ENCODE measurements at regions not wholly inside any gene's neighbourhood (a gene's known extent, or its start where the extent isn't known, plus 50 kb on each side); places are given as distances from the start of the nearest gene placed in this dataset.

DNA sequence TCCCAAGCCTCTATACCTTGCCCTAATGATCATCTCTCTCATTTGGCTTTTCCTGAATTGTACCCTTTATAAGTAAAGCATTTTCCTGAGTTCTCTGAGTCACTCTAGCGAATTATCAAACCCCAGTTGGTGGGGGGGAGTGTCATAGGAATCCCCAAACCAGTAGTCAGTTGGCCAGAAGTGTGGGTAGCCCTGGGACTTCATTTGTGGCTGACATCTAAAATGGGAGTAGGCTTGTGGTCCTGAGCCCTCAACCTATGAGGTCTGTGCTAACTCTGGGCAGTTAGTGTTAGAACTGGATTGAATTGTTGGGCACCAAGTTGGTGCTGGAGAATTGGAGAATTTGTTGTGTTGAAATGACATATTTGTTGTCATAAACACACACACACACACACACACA lies 91.3 kb downstream of the BBS10 start:
- no peak for DNase-seq (ENCODE audit: low spot score)

DNA sequence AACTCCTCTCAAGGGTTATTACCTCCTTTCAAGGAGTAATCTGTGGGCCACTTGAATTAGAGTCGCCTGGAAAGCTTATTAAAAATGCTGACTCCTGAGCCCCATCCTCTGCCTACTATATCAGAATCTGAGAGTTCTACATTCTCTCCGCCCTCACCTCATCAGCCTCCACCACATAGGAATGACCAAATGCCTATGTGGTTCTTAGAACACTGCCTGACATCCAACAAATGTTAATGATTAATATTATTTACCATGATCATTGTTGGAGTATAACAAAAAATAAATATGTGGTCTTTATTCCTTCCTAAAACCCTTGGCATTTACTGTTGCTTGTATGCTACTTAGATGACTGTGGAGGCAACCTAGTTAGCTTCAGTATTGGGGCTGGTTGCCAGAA lies 91.9 kb downstream of the BBS10 start:
- no peak for DNase-seq (ENCODE audit: low spot score)

DNA sequence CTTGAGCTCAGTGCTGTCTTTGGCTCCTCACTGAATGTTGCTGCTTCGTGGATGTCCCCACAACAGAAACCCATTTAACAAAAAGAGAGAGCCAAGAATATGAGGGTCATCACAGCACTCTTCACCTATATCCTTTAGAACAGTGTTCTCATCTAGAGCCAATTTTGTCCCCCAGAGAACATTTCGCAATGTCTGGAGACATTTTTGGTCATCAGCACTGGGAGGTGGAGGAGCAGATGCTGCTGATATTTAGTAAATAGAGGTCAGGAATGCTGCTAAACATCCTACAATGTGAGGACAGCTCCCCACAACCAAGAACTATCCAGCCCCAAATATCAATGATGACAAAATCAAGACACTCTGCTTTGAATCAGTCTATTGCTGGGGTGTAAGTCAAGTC lies 92.5 kb downstream of the BBS10 start:
- no peak for DNase-seq (ENCODE audit: low spot score)

- no peak for DNase-seq (ENCODE audit: low spot score)
Measured at GRCh38 chr12:76255281-76255680, 92.9 kb downstream of the BBS10 start.

GRCh38 chr12:76252031-76252430 lies 96.2 kb downstream of the BBS10 start:
- DNase-seq (ENCODE audit: low spot score), result no peak

DNA sequence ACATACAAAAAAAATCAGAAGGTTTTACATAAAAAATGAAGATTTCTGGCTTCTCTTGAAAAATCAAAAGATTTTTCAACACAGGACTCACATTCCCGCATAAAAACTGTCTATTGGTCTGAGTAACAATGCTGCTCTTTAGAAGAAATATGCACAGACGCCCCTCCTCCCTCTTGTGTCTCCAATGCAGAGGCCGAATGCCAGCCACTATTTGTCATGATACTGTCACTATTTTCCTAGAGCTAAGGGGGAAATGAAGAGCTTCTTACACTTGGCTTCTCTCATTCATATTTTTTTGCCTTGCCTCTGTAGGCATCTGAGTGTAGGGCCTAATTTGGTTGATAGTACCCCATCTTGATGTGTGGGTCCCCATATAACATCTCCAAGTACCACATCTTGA lies 98.0 kb downstream of the BBS10 start:
- peak; percentile 66 for DNase-seq (ENCODE audit: low spot score)

GRCh38 chr12:76249501-76249900 lies 98.7 kb downstream of the BBS10 start:
- no peak for DNase-seq (ENCODE audit: low spot score)

- DNase-seq (ENCODE audit: low spot score), result no peak
Measured at GRCh38 chr12:76247992-76248391, 100.2 kb downstream of the BBS10 start.

DNA sequence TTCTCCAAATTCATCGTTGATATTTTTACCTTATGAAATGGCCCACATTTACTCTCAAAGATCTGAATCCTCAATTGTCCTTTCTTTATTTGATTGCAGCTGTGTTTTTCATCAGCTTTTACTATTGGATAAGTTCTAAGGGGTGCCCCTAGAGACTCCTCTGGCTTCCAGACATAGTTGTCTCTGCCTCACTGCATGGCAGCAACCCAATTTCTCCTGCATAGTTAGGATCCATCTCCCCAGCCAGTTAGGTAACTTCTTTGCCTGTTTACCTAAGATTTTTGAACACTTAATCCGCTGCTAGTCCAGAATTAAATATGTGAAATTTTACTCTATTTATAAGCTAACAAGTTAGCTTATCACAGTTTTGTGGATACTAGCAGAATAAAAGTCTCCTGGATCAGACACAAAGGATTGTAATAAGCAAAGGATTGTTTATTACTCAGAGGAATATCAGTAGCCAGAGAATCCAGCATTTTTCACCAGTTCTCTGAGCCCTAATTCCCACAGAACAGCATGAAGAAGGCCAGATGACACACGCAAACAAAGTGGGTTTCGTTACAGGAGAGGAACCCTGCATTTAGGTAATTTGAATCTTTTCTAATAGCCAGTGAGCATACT lies 101.1 kb downstream of the BBS10 start:
- DNase-seq (ENCODE audit: low spot score), result no peak

DNA sequence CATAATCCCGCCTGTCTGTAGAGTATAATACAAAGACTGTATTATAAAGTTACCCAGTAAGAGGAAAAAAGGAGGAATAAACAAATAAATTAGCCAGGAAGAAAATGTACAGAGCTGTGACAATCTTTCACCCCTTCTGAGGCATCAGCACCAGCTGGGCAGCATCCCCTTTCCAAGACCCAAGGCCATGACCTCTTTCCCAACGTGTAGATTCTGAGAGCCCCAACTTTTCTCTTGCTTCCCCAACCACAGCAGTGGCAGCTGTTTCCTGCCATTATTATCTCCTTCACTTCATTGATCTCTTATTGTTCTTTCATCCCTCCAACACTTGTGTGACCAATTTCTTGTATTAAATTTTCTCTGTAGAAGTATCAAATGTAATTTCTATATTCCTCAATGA lies 101.6 kb downstream of the BBS10 start:
- no peak for DNase-seq (ENCODE audit: low spot score)

- DNase-seq (ENCODE audit: low spot score), result no peak
Measured at GRCh38 chr12:76244300-76244699, 103.9 kb downstream of the BBS10 start.

GRCh38 chr12:76242813-76243550 lies 105.2 kb downstream of the BBS10 start:
- no peak for DNase-seq (ENCODE audit: low spot score)

- DNase-seq (ENCODE audit: low spot score), result no peak
Measured at GRCh38 chr12:76241371-76241770, 106.8 kb downstream of the BBS10 start.

DNA sequence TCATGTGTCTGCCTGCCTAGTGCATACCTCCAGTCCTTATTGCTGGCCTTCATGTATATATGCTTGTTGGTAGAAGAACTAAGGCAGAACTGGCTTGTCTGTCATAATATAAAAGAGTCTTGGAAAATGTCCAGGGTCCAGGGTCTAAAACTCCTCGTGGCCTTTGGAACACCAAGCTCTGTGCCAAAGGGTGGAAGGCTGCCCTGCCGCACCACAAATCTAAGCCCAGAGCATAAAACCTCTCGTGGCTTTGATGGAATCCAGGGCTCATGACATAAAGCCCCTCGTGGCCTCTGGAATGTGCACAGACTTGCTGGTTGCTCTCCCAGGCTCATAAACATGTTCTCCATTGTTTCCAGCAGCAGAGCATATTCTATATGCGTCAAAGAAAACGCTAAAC lies 107.9 kb downstream of the BBS10 start:
- DNase-seq (ENCODE audit: low spot score), result no peak

DNA sequence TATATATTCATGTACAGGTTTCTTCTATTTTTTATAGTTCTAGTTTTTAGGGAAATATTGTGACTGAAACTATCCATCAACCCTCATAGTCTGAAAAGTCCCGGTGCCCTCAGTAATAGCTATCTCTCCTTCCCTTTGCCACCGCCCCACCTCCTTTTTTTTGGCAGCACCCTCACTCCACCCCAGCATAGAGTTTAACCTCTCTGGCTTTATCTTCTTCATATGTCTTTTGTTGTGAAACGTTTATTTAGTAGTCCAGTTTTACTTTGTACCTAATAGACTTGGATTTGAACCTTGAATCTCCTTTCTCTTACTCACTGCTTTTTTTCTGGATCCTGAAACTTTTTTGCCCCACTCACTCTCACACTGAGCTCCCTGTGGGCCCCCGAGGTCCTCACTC lies 109.5 kb downstream of the BBS10 start:
- no peak for DNase-seq (ENCODE audit: low spot score)

- no peak for DNase-seq (ENCODE audit: low spot score)
Measured at GRCh38 chr12:76237086-76237701, 111.0 kb downstream of the BBS10 start.

DNA sequence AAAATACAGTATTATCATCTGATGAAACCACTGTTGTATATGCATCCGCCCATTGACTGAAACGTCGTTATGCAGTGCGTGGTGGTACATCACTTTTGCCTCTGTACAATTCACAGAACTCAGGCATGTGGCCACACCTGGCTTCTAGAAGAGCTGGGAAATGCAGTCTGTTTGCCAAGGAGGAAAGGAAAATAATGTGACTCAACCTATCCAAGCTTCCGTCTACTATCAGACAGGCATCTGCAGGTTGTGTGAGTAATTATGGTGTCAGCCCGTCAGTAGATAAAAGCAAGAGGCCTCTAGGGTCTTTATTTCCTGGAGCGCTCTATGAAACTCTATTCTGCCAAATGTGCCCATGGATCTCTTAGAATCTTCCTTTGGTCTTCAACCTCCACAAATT lies 111.6 kb downstream of the BBS10 start:
- no peak for DNase-seq (ENCODE audit: low spot score)

DNA sequence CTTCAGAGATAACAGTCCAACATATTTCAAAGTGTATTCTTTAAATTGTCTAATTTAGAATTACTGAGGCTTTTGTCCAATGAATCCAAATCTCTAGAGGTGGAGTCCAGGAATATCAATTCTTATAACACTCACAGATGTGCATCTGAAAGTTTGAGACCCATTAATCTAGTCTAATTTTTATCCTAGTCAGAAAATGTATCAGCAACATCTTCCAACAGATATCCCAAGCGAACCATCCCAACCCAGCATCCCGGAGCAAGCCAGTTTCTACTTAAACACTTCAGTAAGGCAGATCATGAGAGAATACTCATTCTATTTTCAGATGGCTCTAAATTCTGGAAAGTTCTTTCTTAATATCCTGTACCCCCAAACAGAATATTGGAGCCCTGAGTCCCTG lies 113.5 kb downstream of the BBS10 start:
- DNase-seq (ENCODE audit: low spot score), result no peak

GRCh38 chr12:76232013-76232412 lies 116.2 kb downstream of the BBS10 start:
- no peak for DNase-seq (ENCODE audit: low spot score)

- DNase-seq (ENCODE audit: low spot score), result no peak
Measured at GRCh38 chr12:76226956-76227355, 121.3 kb downstream of the BBS10 start.

DNA sequence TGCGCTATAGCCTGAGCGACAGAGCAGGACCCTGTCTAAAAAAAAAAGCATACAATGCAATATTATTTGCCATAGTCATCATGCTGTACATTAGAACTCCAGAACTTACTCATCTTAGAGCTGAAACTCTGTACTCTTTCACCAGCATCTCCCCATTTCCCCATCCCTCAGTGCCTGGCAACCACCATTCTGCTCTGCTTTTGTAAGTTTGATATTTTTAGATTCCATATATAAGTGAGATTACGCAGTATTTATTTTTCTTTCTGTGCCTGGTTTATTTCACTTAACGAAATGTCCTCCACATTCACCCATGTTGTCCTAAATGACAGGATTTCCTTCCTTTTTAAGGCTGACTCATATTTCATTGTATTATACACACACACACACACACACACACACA lies 121.8 kb downstream of the BBS10 start:
- no peak for DNase-seq (ENCODE audit: low spot score)

DNA sequence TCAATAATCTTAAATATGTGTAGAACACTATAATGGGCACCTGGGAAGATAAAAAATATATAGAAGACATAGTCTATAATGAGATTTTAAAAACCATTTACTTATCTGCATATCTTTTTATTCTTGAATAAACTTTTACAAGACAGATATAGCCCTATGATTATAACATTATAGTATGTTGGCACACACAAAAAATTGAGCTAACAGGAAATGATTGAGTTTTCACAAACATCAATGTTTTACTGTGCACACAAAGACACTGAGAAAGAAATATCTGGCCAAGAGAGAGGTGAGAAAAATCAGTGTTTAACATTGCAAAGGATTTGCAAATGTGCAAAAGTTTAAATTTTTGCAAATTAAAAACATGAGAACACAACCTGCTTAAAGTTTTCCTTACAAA lies 124.3 kb downstream of the BBS10 start:
- no peak for DNase-seq (ENCODE audit: low spot score)

DNA sequence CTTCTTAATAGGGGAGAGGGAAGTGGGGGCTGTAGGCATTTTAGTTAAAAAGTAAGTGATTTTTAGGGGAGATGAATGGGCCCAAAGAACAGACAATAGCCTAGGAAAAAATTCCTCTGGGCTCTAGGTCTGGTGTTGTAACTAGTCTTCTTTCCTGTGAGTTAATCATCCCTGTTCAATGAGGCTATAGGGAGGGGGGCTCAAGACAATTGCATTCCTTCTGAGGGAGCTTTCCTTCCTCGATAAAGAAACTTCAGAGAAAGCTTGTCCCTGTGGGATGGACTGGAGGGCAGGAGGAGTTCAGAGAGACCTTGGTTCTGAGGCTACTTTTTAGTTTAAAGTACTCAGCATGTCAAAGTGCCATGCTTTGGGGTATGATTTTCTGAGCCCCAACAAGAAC lies 127.2 kb downstream of the BBS10 start:
- no peak for DNase-seq (ENCODE audit: low spot score)

GRCh38 chr12:76219806-76220205 lies 128.4 kb downstream of the BBS10 start:
- no peak for DNase-seq (ENCODE audit: low spot score)

All from pons (tissue), 1 donor.